BLaER1 treated with 17β-estradiol and CSF1 and Interleukin-3, amounts not matched to agents 10 nM and 100 nM (cell line): ENCODE measurements at regions not wholly inside any gene's neighbourhood (a gene's known extent, or its start where the extent isn't known, plus 50 kb on each side); places are given as distances from the start of the nearest gene placed in this dataset.
A peak's percentile ranks its signal among the peaks of the same experiment; 100 is the strongest.

Source experiments
- H3K27ac ChIP-seq, 11 experiments: shearing (Covaris generic); formaldehyde crosslinking; 2 replicates each; pipeline ENCODE4 v1.8.1; 2022
- H3K27me3 ChIP-seq, 11 experiments: shearing (Covaris generic); formaldehyde crosslinking; 2 replicates each; pipeline ENCODE4 v1.8.1; 2022
- H3K36me3 ChIP-seq, 11 experiments: shearing (Covaris generic); formaldehyde crosslinking; 2 replicates each; pipeline ENCODE4 v1.8.1; 2022
- H3K4me1 ChIP-seq, 10 experiments: shearing (Covaris generic); formaldehyde crosslinking; 2 replicates each; pipeline ENCODE4 v1.8.1; 2022
- H3K4me2 ChIP-seq, 11 experiments: shearing (Covaris generic); formaldehyde crosslinking; 2 replicates each; pipeline ENCODE4 v1.8.1; 2022
- H3K4me3 ChIP-seq, 10 experiments: shearing (Covaris generic); formaldehyde crosslinking; 2 replicates each; pipeline ENCODE4 v1.8.1; 2022
- H3K9ac ChIP-seq, 11 experiments: shearing (Covaris generic); formaldehyde crosslinking; 2 replicates each; pipeline ENCODE4 v1.8.1; 2022
- H3K9me3 ChIP-seq, 11 experiments: shearing (Covaris generic); formaldehyde crosslinking; replicated peaks in 1 of 11; 2 replicates each; pipeline ENCODE4 v1.8.1; 2022
- H4K20me1 ChIP-seq, 11 experiments: shearing (Covaris generic); formaldehyde crosslinking; 2 replicates each; pipeline ENCODE4 v1.8.1; 2022
- Cebpa-rat ChIP-seq, 11 experiments: shearing (Covaris generic); IDR thresholded peaks; 2 replicates each; pipeline ENCODE4 v1.8.1; 2022

DNA sequence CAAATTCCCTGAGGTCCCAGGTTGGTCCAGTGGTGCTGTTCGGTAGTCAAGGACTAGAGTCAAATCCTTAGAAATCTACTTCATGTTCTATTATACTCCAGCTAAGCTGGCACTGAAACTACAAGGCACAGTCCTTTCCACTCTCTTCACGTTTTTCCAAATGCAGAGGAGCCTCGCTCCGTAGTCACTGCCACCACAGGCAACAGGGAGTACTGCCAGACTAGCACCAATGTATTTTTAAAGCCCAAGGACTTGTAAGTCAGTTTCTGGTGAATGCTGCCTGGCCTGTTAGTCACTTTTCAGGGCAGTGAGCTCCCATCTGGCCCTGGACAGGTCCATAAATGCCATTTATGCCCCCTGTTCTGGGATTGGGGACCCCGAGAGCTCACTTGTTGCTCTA, 323.5 kb downstream of the FAM47A start:
- H3K4me1 ChIP-seq = no peaks in the 10 kb centered on the region
- H3K4me3 ChIP-seq = no peak overlapping the region
- no peak overlapping the region for H3K9ac ChIP-seq
- no peaks in the 10 kb centered on the region for H3K36me3 ChIP-seq
- H3K4me2 ChIP-seq = no peak overlapping the region
- H4K20me1 ChIP-seq = no peaks in the 10 kb centered on the region
- TF ChIP-seq Cebpa-rat (IDR thresholded peaks at IDR 0.05) = no peak
- no peak overlapping the region for H3K27ac ChIP-seq
- peaks cover 0 to 3% (median 3%) of the 10 kb centered on the region in 11 experiments; a peak in 11 of 22 replicates for H3K9me3 ChIP-seq
- peaks cover 37 to 95% (median 80%) of the 10 kb centered on the region in 11 experiments for H3K27me3 ChIP-seq

DNA sequence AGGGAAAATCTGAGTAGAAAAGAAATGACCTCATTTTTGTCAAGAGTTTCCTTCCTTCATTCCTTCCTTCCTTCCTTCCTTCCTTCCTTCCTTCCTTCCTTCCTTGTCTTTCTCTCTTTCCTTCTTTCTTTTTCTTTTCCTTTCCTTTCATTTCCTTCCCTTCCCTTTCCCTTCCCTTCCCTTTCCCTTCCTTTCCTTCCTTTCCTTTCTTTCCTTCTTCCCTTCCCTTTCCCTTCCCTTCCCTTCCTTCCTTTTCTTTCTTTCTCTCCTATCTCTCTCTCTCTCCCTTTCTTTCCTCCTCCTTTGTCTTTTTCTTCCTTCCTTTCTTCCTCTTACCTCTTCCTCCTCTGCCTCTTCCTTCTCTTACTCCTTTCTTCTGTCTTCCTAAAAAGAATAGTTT, 347.6 kb downstream of the FAM47A start:
- no peak for TF ChIP-seq Cebpa-rat (IDR thresholded peaks at IDR 0.05)
- Histone ChIP-seq H3K9ac (no peak overlapping the region), H3K9me3 (no peaks in the 10 kb centered on the region), H3K4me3 (no peak overlapping the region), H3K4me1 (no peaks in the 10 kb centered on the region), H3K27me3 (peaks cover 59 to 100% (median 88%) of the 10 kb centered on the region in 11 experiments), H4K20me1 (no peaks in the 10 kb centered on the region; a peak in 1 of 22 replicates), H3K36me3 (no peaks in the 10 kb centered on the region), H3K4me2 (no peak overlapping the region), H3K27ac (no peak overlapping the region)

DNA sequence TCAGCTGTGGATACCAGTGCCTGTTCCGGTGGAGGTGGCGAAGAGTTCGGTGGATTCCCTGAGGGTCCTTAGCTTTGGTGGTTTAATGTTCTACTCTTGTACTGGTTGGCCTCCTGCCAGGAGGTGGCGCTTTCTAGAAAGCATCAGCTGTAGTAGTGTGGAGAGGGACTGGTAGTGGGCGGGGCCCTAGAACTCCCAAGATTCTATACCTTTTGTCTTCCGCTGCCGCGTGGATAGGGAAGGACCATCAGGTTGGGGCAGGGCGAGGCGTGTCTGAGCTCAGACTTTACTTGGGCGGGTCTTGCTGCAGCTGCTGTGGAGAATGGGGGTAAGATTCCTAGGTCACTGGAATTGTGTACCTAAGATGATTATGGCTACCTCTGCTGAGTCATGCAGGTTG, 390.3 kb downstream of the FAM47A start:
- Histone ChIP-seq H3K4me2 (no peak overlapping the region), H3K4me3 (no peak overlapping the region), H3K27me3 (peaks cover 35 to 90% (median 82%) of the 10 kb centered on the region in 11 experiments; a peak in 21 of 22 replicates)

DNA sequence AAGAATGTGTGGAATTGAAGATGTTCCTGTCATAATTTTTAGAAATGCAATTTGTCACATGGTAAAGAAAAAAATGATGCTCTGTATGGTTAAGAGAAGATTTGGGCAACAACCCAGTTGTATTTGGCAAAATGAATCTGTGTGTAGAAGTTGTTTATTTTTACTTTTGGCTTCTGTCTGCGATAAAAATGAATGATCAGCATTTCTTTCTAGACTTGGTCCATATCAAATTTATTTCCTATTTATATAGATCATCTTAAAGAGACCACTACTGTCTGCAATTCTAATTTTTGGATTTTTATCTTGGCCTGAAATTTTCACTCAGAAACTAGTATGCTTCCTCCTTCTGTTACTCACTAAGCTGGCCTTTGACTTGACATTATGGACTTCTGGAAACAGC, 396.9 kb downstream of the FAM47A start:
- Histone ChIP-seq H3K4me1 (no peaks in the 10 kb centered on the region), H3K27ac (no peak overlapping the region), H4K20me1 (no peaks in the 10 kb centered on the region), H3K4me3 (no peak overlapping the region), H3K9ac (no peak overlapping the region), H3K27me3 (peaks cover 54 to 92% (median 83%) of the 10 kb centered on the region in 11 experiments), H3K36me3 (no peaks in the 10 kb centered on the region), H3K9me3 (no peaks in the 10 kb centered on the region), H3K4me2 (no peak overlapping the region)
- no peak for TF ChIP-seq Cebpa-rat (IDR thresholded peaks at IDR 0.05)

More for the DNA sequence above, 390.3 kb downstream of the FAM47A start:
- Histone ChIP-seq H3K36me3 (no peaks in the 10 kb centered on the region), H4K20me1 (no peaks in the 10 kb centered on the region), H3K9ac (no peak overlapping the region), H3K4me1 (no peaks in the 10 kb centered on the region), H3K27ac (no peak overlapping the region), H3K9me3 (peaks cover 0 to 14% (median 7%) of the 10 kb centered on the region in 11 experiments; a peak in 12 of 22 replicates)
- TF ChIP-seq Cebpa-rat (IDR thresholded peaks at IDR 0.05) = no peak

DNA sequence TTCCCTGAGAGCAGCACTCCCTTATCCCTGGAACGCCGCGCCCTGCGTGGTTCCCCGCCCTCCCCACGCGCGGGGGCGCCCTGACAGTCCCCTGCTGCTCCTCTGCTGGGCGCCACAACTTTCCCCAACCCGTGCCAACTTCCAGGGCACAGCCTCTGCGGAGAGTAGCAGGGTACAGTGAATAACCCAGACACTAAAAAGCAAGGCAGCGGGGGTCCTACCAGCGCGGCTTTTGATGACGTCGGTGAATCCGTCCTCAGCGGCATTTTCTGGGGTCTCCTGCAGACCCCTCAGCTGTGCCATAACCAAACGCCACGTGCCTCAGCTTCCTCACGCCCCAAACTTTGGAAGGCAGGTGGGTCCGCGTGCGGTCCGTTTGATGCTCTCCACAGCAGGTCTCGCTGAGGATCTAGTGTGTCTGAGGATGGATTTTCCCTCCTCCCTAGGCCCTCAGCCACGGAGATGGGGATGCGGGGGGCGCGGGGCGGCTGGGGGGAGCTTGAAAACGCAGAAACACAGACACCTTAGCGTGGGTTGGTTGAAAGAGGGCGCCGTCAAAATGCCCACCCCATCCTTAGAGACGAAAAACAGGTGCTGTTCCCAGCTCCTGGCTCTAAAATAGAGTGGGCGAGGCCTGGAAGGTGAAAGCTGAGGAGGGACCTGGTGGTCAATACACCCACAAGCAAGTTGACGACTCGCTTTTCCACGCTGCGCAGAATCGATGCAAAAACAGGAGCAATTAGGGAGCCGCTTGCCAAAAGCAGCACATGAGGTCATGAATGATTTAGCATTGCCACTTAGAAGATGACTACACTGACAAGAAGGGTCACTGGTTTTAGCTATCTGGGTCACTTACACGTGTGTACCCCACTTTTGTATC, 405.6 kb downstream of the FAM47A start:
- no peak for TF ChIP-seq Cebpa-rat (IDR thresholded peaks at IDR 0.05)
- Histone ChIP-seq H3K4me1 (peaks cover 0 to 4% (median 0%) of the 10 kb centered on the region in 10 experiments; a peak in 1 of 20 replicates), H3K9ac (peak overlapping the region in 5 of 11 experiments; percentile 64 to 76 (median 71); a peak in 4 of 22 replicates), H3K27me3 (peaks cover 40 to 98% (median 91%) of the 10 kb centered on the region in 11 experiments), H3K4me2 (peak overlapping the region; percentile 37 to 67 (median 53); a peak in 12 of 22 replicates), H3K36me3 (no peaks in the 10 kb centered on the region), H4K20me1 (peaks cover 0 to 4% (median 0%) of the 10 kb centered on the region in 11 experiments; a peak in 1 of 22 replicates), H3K27ac (peak overlapping the region in 8 of 11 experiments; percentile 39 to 79 (median 68); a peak in 12 of 22 replicates), H3K4me3 (peak overlapping the region in 2 of 10 experiments; percentile 56 to 61; a peak in 3 of 20 replicates), H3K9me3 (no peaks in the 10 kb centered on the region)

DNA sequence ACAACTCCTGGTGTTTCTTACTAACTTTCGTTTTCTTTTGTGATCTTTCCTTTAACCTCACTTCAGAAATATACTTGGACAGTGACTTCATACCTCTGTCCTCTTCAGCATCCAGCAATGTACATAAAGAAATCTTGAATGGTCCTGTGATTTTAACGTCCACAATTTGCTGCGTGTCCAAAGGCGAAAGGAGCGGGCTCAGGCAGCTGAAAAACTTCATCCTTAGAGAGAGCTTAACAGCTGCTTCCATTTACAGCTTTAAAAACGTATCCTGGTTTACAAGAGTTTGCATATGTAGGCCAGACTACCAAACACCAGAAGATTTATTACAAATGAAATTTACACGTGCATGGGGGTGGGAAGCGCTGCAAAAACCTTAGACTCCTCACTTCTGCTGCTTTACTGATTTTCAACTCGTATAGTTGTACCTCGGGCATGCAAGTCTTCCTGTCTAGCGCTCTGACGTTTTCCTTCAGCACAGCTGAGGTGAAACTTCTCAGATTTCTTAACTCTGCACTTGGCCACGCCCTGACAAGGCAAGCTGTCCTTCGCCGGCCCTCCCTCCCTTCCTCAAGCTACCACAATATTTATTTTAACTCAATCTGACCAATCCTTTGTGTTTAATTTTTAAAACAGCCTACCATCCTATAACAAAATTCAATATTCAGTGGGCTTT, 406.4 kb downstream of the FAM47A start:
- Histone ChIP-seq H3K4me1 (peaks cover 0 to 4% (median 0%) of the 10 kb centered on the region in 10 experiments; a peak in 1 of 20 replicates), H3K27me3 (peaks cover 48 to 98% (median 92%) of the 10 kb centered on the region in 11 experiments), H3K4me2 (peak overlapping the region; percentile 37 to 67 (median 53)), H4K20me1 (peaks cover 0 to 4% (median 0%) of the 10 kb centered on the region in 11 experiments; a peak in 1 of 22 replicates), H3K4me3 (peak overlapping the region; percentile 47 to 64 (median 56)), H3K9me3 (no peaks in the 10 kb centered on the region), H3K27ac (peak overlapping the region in 10 of 11 experiments; percentile 41 to 79 (median 70); a peak in 20 of 22 replicates), H3K36me3 (no peaks in the 10 kb centered on the region), H3K9ac (peak overlapping the region; percentile 54 to 78 (median 71); a peak in 21 of 22 replicates)
- TF ChIP-seq Cebpa-rat (IDR thresholded peaks at IDR 0.05) = no peak

DNA sequence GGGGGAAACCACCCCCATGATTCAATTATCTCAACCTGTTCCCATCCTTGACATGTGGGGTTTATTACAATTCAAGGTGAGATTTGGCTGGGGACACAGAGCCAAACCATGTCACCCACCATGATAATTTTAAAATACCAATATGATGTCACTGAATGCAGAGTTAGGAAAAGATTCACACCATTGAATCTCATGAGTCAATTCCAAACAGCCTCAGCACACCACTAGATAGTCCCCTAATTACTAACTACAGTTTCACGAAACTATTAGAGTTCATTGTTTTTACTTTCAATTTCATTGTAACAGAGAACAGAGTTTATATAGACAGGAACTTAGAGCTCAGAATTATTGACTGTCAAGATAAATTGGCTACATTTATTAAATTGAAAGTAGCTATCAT, 410.2 kb downstream of the FAM47A start:
- peaks cover 0 to 4% (median 0%) of the 10 kb centered on the region in 10 experiments; a peak in 1 of 20 replicates for H3K4me1 ChIP-seq
- H3K36me3 ChIP-seq = no peaks in the 10 kb centered on the region
- H3K4me2 ChIP-seq = peak overlapping the region; percentile 33 to 64 (median 43); a peak in 20 of 22 replicates
- TF ChIP-seq Cebpa-rat (IDR thresholded peaks at IDR 0.05) = no peak
- H3K9ac ChIP-seq = peak overlapping the region in 10 of 11 experiments; percentile 26 to 70 (median 45); a peak in 12 of 22 replicates
- peak overlapping the region; percentile 17 to 55 (median 40); a peak in 16 of 20 replicates for H3K4me3 ChIP-seq
- H3K27ac ChIP-seq = peak overlapping the region in 10 of 11 experiments; percentile 33 to 66 (median 60); a peak in 19 of 22 replicates
- no peaks in the 10 kb centered on the region for H3K9me3 ChIP-seq
- H3K27me3 ChIP-seq = peaks cover 53 to 95% (median 90%) of the 10 kb centered on the region in 11 experiments
- H4K20me1 ChIP-seq = peaks cover 0 to 4% (median 0%) of the 10 kb centered on the region in 11 experiments; a peak in 1 of 22 replicates

DNA sequence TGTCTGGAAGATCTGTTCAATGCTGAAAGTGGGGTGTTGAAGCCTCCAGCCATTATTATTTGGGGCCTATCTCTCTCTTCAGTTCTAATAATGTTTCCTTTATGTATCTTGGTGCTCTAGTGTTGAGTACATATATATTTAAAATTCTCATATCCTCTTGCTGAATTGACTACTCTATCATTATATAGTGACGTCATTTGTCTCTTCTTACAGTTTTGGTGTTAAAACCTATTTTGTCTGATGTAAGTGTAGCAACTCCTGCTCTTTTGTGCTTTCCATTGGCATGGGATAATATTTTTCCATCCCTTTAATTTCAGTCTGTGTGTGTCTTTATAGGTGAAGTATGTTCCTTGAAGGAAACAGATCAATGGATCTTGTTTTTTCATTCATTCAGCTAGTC, 446.0 kb downstream of the FAM47A start:
- TF ChIP-seq Cebpa-rat (IDR thresholded peaks at IDR 0.05) = no peak
- Histone ChIP-seq H3K9me3 (peaks cover 0 to 8% (median 2%) of the 10 kb centered on the region in 11 experiments; a peak in 13 of 22 replicates), H3K27me3 (peaks cover 25 to 80% (median 63%) of the 10 kb centered on the region in 11 experiments; a peak in 21 of 22 replicates), H3K27ac (no peak overlapping the region), H4K20me1 (no peaks in the 10 kb centered on the region), H3K4me2 (no peak overlapping the region), H3K36me3 (0 out of 22 replicates have a peak, but pooled peaks cover 0 to under 1% (median 0%) of the 10 kb centered on the region in 11 experiments), H3K4me1 (no peaks in the 10 kb centered on the region), H3K9ac (no peak overlapping the region), H3K4me3 (no peak overlapping the region)
